Hepatocyte (in vitro differentiated cells): ENCODE measurements at regions not wholly inside any gene's neighbourhood (a gene's known extent, or its start where the extent isn't known, plus 50 kb on each side); places are given as distances from the start of the nearest gene placed in this dataset.

Source experiments
- DNase-seq: peaks from one replicate; pipeline ENCODE4 v3.0.0-alpha.2; 2016; ENCODE audit warnings: low spot score
- H2AFZ ChIP-seq: fragments of 200-600 bp; sonication (generic); 2 replicates; pipeline ENCODE4 v1.6.0; 2016; ENCODE audit warnings: antibody characterized with exemption, mild to moderate bottlenecking
- H3K27ac ChIP-seq: fragments of 200-600 bp; sonication (generic); 2 replicates; pipeline ENCODE4 v1.5.1; 2016; ENCODE audit warnings: mild to moderate bottlenecking
- H3K27me3 ChIP-seq: fragments of 200-600 bp; sonication (generic); 2 replicates; pipeline ENCODE4 v1.6.1; 2016
- H3K36me3 ChIP-seq: fragments of 200-600 bp; sonication (generic); replicated peaks from 2 replicates; pipeline ENCODE4 v1.5.1; 2016; ENCODE audit warnings: low read depth; ENCODE audit not compliant: insufficient read depth
- H3K4me1 ChIP-seq: fragments of 200-600 bp; sonication (generic); 2 replicates; pipeline ENCODE4 v1.5.1; 2016; ENCODE audit warnings: mild to moderate bottlenecking, moderate library complexity; ENCODE audit not compliant: insufficient read depth
- H3K4me2 ChIP-seq: fragments of 200-600 bp; sonication (generic); 2 replicates; pipeline ENCODE4 v1.6.0; 2016
- H3K4me3 ChIP-seq: fragments of 200-600 bp; sonication (generic); 2 replicates; pipeline ENCODE4 v1.5.1; 2016; ENCODE audit warnings: mild to moderate bottlenecking
- H3K79me2 ChIP-seq: fragments of 200-600 bp; sonication (generic); 2 replicates; pipeline ENCODE4 v1.6.0; 2017; ENCODE audit warnings: mild to moderate bottlenecking
- H3K9me2 ChIP-seq: fragments of 200-600 bp; sonication (generic); replicated peaks from 2 replicates; pipeline ENCODE4 v1.6.0; 2017; ENCODE audit warnings: mild to moderate bottlenecking; ENCODE audit not compliant: insufficient read depth
- H3K9me3 ChIP-seq: fragments of 200-600 bp; sonication (generic); 2 replicates; pipeline ENCODE4 v1.5.1; 2016; ENCODE audit warnings: low read depth, mild to moderate bottlenecking
- H4K20me1 ChIP-seq: fragments of 200-600 bp; sonication (generic); 2 replicates; pipeline ENCODE4 v1.6.0; 2016; ENCODE audit warnings: mild to moderate bottlenecking; ENCODE audit not compliant: insufficient read depth, poor library complexity, severe bottlenecking
- EZH2 ChIP-seq: fragments of 200-600 bp; sonication (generic); IDR thresholded peaks from 2 replicates; pipeline ENCODE4 v1.6.1; 2016; ENCODE audit warnings: antibody characterized with exemption, mild to moderate bottlenecking, borderline replicate concordance
- EZH2phosphoT487 ChIP-seq: fragments of 200-600 bp; sonication (generic); IDR thresholded peaks from one replicate; pipeline ENCODE4 v1.6.1; 2018; ENCODE audit warnings: antibody characterized with exemption, mild to moderate bottlenecking, low read depth, moderate library complexity; ENCODE audit not compliant: unreplicated experiment, severe bottlenecking
- whole genome bisulfite sequencing: methylation state at CpG from one replicate; pipeline ENCODE4 v1.1.6; 2016; ENCODE audit warnings: low lambda C conversion rate; ENCODE audit errors: missing lambda C conversion rate; 5-methylcytosine and 5-hydroxymethylcytosine counted together
- TF ChIP-seq, protein P1 (sequence below): fragments of 200-600 bp; sonication (generic); IDR thresholded peaks from 2 replicates; pipeline ENCODE4 v1.5.1; 2016; ENCODE audit warnings: antibody characterized with exemption, mild to moderate bottlenecking; ENCODE audit not compliant: poor library complexity

DNA sequence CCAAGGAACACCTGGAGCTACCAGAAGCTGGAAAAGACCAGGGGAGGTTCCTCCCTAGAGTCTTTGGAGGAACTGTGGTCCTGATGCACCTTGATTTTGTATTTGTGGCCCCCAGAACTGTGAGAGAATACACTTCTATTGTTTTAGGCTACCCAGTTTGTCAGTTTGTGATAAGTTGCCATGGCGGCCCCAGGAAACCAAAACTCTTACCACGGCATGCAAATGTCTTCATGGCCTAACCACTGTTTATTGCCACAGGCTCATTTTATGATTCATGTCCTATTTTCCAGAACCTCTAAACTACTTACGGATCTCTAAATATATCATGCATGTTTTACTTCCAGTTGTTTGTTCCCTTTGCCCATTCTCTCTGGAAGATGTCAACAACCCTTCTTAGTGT is 1250.7 kb upstream of the FAM98A start:
- WGBS = 92% methylated on average over 3 of the region's 3 CpGs
- Histone ChIP-seq H3K27me3 (no peaks in the 10 kb centered on the region), H3K4me3 (no peak overlapping the region), H4K20me1 (no peaks in the 10 kb centered on the region), H2AFZ (no peak overlapping the region), H3K79me2 (no peaks in the 10 kb centered on the region), H3K36me3 (no peaks in the 10 kb centered on the region), H3K9me2 (no peaks in the 10 kb centered on the region), H3K4me2 (no peak overlapping the region), H3K9me3 (no peaks in the 10 kb centered on the region), H3K27ac (no peak overlapping the region), H3K4me1 (no peaks in the 10 kb centered on the region)
- DNase-seq = no peak
- TF ChIP-seq, protein P1, sequence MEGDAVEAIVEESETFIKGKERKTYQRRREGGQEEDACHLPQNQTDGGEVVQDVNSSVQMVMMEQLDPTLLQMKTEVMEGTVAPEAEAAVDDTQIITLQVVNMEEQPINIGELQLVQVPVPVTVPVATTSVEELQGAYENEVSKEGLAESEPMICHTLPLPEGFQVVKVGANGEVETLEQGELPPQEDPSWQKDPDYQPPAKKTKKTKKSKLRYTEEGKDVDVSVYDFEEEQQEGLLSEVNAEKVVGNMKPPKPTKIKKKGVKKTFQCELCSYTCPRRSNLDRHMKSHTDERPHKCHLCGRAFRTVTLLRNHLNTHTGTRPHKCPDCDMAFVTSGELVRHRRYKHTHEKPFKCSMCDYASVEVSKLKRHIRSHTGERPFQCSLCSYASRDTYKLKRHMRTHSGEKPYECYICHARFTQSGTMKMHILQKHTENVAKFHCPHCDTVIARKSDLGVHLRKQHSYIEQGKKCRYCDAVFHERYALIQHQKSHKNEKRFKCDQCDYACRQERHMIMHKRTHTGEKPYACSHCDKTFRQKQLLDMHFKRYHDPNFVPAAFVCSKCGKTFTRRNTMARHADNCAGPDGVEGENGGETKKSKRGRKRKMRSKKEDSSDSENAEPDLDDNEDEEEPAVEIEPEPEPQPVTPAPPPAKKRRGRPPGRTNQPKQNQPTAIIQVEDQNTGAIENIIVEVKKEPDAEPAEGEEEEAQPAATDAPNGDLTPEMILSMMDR = no peak
- no peak for TF ChIP-seq EZH2
- TF ChIP-seq EZH2phosphoT487 = no peak

DNA sequence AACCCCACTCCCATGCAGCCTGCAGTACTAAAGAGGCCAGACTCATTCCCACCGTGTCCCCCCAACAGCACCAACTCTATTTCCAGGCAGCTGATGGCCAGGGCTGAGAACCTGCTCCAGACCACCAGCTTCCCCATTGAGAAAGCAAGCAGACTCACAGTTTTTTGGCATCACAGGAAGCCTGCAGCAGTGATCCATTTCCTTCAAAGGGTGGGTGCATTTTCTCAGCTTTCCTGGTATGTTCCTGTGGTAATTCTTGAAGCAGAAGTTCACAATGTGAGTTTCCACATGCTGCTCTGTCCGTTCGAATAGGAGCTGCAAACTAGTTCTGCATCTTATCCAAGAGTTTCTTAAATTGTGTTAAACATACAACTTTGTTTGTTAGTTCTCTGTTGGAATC is 1249.6 kb upstream of the FAM98A start:
- Histone ChIP-seq H3K4me3 (no peak overlapping the region), H3K27ac (no peak overlapping the region), H4K20me1 (no peaks in the 10 kb centered on the region), H3K4me2 (no peak overlapping the region), H3K79me2 (no peaks in the 10 kb centered on the region), H3K9me2 (no peaks in the 10 kb centered on the region), H3K4me1 (no peaks in the 10 kb centered on the region), H2AFZ (no peak overlapping the region), H3K9me3 (no peaks in the 10 kb centered on the region), H3K36me3 (no peaks in the 10 kb centered on the region), H3K27me3 (no peaks in the 10 kb centered on the region)
- DNase-seq = no peak
- TF ChIP-seq, protein P1 = no peak
- TF ChIP-seq EZH2phosphoT487 (no peak), EZH2 (no peak)
- 84% methylated on average over 3 of the region's 3 CpGs for WGBS

DNA sequence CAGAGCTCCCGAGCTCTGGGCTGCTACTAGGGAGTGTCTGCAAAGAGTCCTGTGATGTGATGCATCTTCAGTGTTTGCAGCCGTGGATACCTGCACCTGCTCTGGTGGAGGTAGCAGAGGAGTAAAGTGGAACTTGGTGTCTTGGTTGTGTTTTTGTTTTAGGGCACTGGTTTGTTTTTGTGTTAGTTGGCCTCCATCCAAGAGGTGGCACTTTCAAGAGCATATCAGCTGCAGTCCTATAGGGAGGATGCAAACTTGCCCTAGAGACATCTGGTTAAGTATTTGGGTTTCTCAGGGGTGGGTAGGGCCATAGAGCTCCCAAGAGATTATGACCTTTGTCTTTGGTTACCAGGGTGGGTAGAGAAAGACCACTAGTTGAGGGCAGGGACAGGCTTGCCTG is 1249.0 kb upstream of the FAM98A start:
- no peak for DNase-seq
- H4K20me1 ChIP-seq = no peaks in the 10 kb centered on the region
- no peaks in the 10 kb centered on the region for H3K36me3 ChIP-seq
- 83% methylated on average over 2 of the region's 2 CpGs for WGBS
- TF ChIP-seq, protein P1 = no peak
- TF ChIP-seq EZH2phosphoT487 = no peak
- no peak for TF ChIP-seq EZH2
- H3K9me2 ChIP-seq = no peaks in the 10 kb centered on the region
- H3K27me3 ChIP-seq = no peaks in the 10 kb centered on the region
- no peak overlapping the region for H2AFZ ChIP-seq
- no peak overlapping the region for H3K27ac ChIP-seq
- no peak overlapping the region for H3K4me2 ChIP-seq
- H3K4me3 ChIP-seq = no peak overlapping the region
- no peaks in the 10 kb centered on the region for H3K4me1 ChIP-seq
- H3K9me3 ChIP-seq = no peaks in the 10 kb centered on the region
- no peaks in the 10 kb centered on the region for H3K79me2 ChIP-seq

DNA sequence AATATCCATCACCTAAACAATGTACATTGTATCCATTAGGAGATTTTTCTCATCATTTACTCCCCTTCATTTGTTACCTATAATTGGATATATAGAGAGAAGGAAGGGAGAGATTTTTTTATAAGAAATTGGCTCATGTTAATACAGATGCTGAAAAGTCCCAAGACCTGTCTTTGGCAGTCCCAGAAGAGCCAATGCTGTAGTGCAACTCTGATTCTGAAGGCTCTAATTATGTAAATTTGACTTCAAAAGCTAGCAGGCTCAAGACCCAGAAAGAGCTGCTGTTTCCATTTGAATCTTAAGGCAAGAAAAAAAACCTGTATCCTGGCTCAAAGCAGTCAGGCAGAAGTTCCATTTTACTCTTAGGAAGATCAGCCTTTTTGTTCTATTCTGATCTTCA is 1245.5 kb upstream of the FAM98A start:
- Histone ChIP-seq H3K4me3 (no peak overlapping the region), H3K27me3 (no peaks in the 10 kb centered on the region), H3K27ac (no peak overlapping the region), H3K9me2 (no peaks in the 10 kb centered on the region), H2AFZ (no peak overlapping the region), H3K4me1 (no peaks in the 10 kb centered on the region), H3K36me3 (no peaks in the 10 kb centered on the region), H3K4me2 (no peak overlapping the region), H3K79me2 (no peaks in the 10 kb centered on the region), H4K20me1 (no peaks in the 10 kb centered on the region), H3K9me3 (no peaks in the 10 kb centered on the region)
- DNase-seq = no peak
- TF ChIP-seq, protein P1 = no peak
- no peak for TF ChIP-seq EZH2phosphoT487
- TF ChIP-seq EZH2 = no peak
